Liver (tissue), 8 donors: ENCODE measurements at regions not wholly inside any gene's neighbourhood (a gene's known extent, or its start where the extent isn't known, plus 50 kb on each side); places are given as distances from the start of the nearest gene placed in this dataset.

ENCODE experiments used
- DNase-seq: peaks from one replicate; pipeline ENCODE4 v3.0.0-alpha.2; 2017; ENCODE audit warnings: low spot score
- H3K27ac ChIP-seq, 2 donors: one replicate each; pipeline ENCODE4 v1.7.0; 2013; ENCODE audit warnings: inconsistent platforms in 2 of 2, low read length in 2 of 2, control low read depth in 1 of 2, low read depth in 1 of 2, mild to moderate bottlenecking in 1 of 2
- H3K27me3 ChIP-seq, 4 donors: one replicate each; pipeline versions ENCODE4 v1.6.1 to v1.7.0; 2013; ENCODE audit warnings: low read length in 3 of 4, inconsistent platforms in 1 of 4, mild to moderate bottlenecking in 1 of 4, moderate library complexity in 1 of 4; ENCODE audit not compliant: control insufficient read depth in 4 of 4, insufficient read depth in 4 of 4
- H3K36me3 ChIP-seq, 4 donors: one replicate each; pipeline versions ENCODE4 v1.6.1 to v1.7.0; 2013; ENCODE audit warnings: low read length in 3 of 4, mild to moderate bottlenecking in 3 of 4, low read depth in 1 of 4, moderate library complexity in 1 of 4; ENCODE audit not compliant: control insufficient read depth in 4 of 4, insufficient read depth in 3 of 4
- H3K4me1 ChIP-seq, 4 donors: one replicate each; pipeline versions ENCODE4 v1.6.1 to v1.7.0; 2013; ENCODE audit warnings: low read length in 3 of 4, mild to moderate bottlenecking in 3 of 4, moderate library complexity in 1 of 4; ENCODE audit not compliant: control insufficient read depth in 4 of 4, insufficient read depth in 4 of 4
- H3K4me3 ChIP-seq, 3 donors: one replicate each; pipeline versions ENCODE4 v1.6.1 to v1.7.0; 2013; ENCODE audit warnings: low read length in 3 of 3, control low read depth in 1 of 3, low read depth in 1 of 3, mild to moderate bottlenecking in 1 of 3
- H3K9ac ChIP-seq, 2 donors: one replicate each; pipeline ENCODE4 v1.7.0; 2013; ENCODE audit warnings: low read length in 2 of 2, mild to moderate bottlenecking in 2 of 2, moderate library complexity in 2 of 2, control low read depth in 1 of 2, low read depth in 1 of 2
- H3K9me3 ChIP-seq, 4 donors: one replicate each; pipeline versions ENCODE4 v1.6.1 to v1.7.0; 2013; ENCODE audit warnings: low read length in 3 of 4; ENCODE audit not compliant: control insufficient read depth in 4 of 4
- CTCF ChIP-seq: fragments of 150-350 bp; IDR thresholded peaks from 2 replicates; pipeline ENCODE4 v1.5.1; 2017; ENCODE audit warnings: improper control_type of control experiment, low read depth, low read length; ENCODE audit not compliant: missing input control
- EGR1 ChIP-seq, 2 donors: IDR thresholded peaks; 2 replicates each; pipeline ENCODE4 v1.6.1; 2016 to 2018; ENCODE audit warnings: antibody characterized with exemption in 2 of 2, low read depth in 2 of 2
- FOXA1 ChIP-seq: IDR thresholded peaks from 2 replicates; pipeline ENCODE4 v1.6.1; 2016; ENCODE audit warnings: antibody characterized with exemption
- FOXA2 ChIP-seq: IDR thresholded peaks from 2 replicates; pipeline ENCODE4 v1.6.1; 2016; ENCODE audit warnings: antibody characterized with exemption
- GABPA ChIP-seq, 2 donors: IDR thresholded peaks in 1 of 2; conservative IDR thresholded peaks in 1 of 2; 2 replicates each; pipeline ENCODE4 v1.6.1; 2016; ENCODE audit warnings: antibody characterized with exemption in 2 of 2, mild to moderate bottlenecking in 1 of 2, moderate library complexity in 1 of 2
- HNF4A ChIP-seq, 2 donors: conservative IDR thresholded peaks; 2 replicates each; pipeline ENCODE4 v1.6.1; 2016; ENCODE audit warnings: antibody characterized with exemption in 2 of 2, mild to moderate bottlenecking in 2 of 2
- HNF4G ChIP-seq: IDR thresholded peaks from 2 replicates; pipeline ENCODE4 v1.6.1; 2016; ENCODE audit warnings: antibody characterized with exemption
- REST ChIP-seq: IDR thresholded peaks from 2 replicates; pipeline ENCODE4 v1.6.1; 2016; ENCODE audit warnings: antibody characterized with exemption, mild to moderate bottlenecking
- SP1 ChIP-seq: IDR thresholded peaks from 2 replicates; pipeline ENCODE4 v1.6.1; 2018; ENCODE audit warnings: antibody characterized with exemption, mild to moderate bottlenecking
- TAF1 ChIP-seq: conservative IDR thresholded peaks from 2 replicates; pipeline ENCODE4 v1.6.1; 2016; ENCODE audit warnings: antibody characterized with exemption, mild to moderate bottlenecking
- YY1 ChIP-seq: IDR thresholded peaks from 2 replicates; pipeline ENCODE4 v1.6.1; 2016; ENCODE audit warnings: antibody characterized with exemption, mild to moderate bottlenecking
- WGBS: extraction: QIAGEN DNeasy Blood & Tissue Kit; methylation state at CpG from one replicate; pipeline ENCODE4 v1.1.7; 2013; 5-methylcytosine and 5-hydroxymethylcytosine counted together
- TF ChIP-seq, protein P1 (sequence below): IDR thresholded peaks from 2 replicates; pipeline ENCODE4 v1.6.1; 2016; ENCODE audit warnings: antibody characterized with exemption
- TF ChIP-seq, protein P2 (sequence below): IDR thresholded peaks from 2 replicates; pipeline ENCODE4 v1.6.1; 2016; ENCODE audit warnings: antibody characterized with exemption
- donor health status: healthy.
- donor health status: healthy.
- donor health status: healthy.
- donor health status: healthy.
- donor health status: healthy.

GRCh38 chr2:147686365-147686764 lies 158.5 kb upstream of the ACVR2A start:
- 92% methylated on average over 21 of the region's 21 CpGs for WGBS
- Histone ChIP-seq H3K4me3 (no peak overlapping the region), H3K36me3 (no peaks in the 10 kb centered on the region), H3K27ac (no peak overlapping the region), H3K27me3 (no peaks in the 10 kb centered on the region), H3K9me3 (no peaks in the 10 kb centered on the region), H3K9ac (no peak overlapping the region), H3K4me1 (no peaks in the 10 kb centered on the region)
- no peak for DNase-seq
- TF ChIP-seq SP1, result no peak
- TF ChIP-seq CTCF, result no peak
- TF ChIP-seq HNF4G, result no peak
- no peak for TF ChIP-seq GABPA (IDR thresholded peaks at IDR 0.05 in 1 of 2, conservative IDR thresholded peaks at IDR 0.05 in 1 of 2)
- no peak for TF ChIP-seq HNF4A (conservative IDR thresholded peaks at IDR 0.05)
- no peak for TF ChIP-seq EGR1 (IDR thresholded peaks at IDR 0.05; ENCODE audit: low read depth in 2 of 2)
- TF ChIP-seq, protein P1, sequence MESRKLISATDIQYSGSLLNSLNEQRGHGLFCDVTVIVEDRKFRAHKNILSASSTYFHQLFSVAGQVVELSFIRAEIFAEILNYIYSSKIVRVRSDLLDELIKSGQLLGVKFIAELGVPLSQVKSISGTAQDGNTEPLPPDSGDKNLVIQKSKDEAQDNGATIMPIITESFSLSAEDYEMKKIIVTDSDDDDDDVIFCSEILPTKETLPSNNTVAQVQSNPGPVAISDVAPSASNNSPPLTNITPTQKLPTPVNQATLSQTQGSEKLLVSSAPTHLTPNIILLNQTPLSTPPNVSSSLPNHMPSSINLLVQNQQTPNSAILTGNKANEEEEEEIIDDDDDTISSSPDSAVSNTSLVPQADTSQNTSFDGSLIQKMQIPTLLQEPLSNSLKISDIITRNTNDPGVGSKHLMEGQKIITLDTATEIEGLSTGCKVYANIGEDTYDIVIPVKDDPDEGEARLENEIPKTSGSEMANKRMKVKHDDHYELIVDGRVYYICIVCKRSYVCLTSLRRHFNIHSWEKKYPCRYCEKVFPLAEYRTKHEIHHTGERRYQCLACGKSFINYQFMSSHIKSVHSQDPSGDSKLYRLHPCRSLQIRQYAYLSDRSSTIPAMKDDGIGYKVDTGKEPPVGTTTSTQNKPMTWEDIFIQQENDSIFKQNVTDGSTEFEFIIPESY, result no peak

GRCh38 chr2:147684903-147685302 lies 159.9 kb upstream of the ACVR2A start:
- no peaks in the 10 kb centered on the region for H3K9me3 ChIP-seq
- H3K27ac ChIP-seq, result no peak overlapping the region
- WGBS, result 74% methylated on average over 4 of the region's 4 CpGs

DNA sequence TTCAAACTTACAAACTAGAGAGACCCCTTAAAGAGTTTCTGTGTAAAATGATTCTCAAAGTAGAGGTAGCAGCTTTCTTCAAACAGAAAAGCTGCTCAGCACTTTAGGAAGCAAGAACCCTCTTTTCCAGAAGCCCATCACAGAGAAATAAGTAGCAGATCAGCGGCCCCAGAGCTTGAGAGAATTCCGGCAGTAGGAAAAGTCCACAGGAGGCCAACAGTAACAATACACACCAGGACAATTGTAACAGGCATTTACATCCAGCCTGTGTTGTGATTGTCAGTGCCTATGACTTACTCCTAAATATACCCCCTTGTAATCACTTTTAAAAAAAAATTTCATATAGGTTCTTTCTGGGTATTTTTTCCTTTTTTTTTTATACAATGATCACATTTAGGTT lies 161.4 kb upstream of the ACVR2A start:
- WGBS, result 80% methylated on average over 2 of the region's 2 CpGs
- Histone ChIP-seq H3K4me3 (no peak overlapping the region), H3K36me3 (no peaks in the 10 kb centered on the region), H3K27me3 (no peaks in the 10 kb centered on the region), H3K9me3 (no peaks in the 10 kb centered on the region), H3K27ac (no peak overlapping the region), H3K4me1 (no peaks in the 10 kb centered on the region), H3K9ac (no peak overlapping the region)
- no peak for DNase-seq
- TF ChIP-seq SP1 (no peak), FOXA1 (no peak), FOXA2 (no peak), GABPA (IDR thresholded peaks at IDR 0.05 in 1 of 2, conservative IDR thresholded peaks at IDR 0.05 in 1 of 2) (no peak), REST (no peak)
- TF ChIP-seq, protein P1, result no peak
- TF ChIP-seq, protein P2, sequence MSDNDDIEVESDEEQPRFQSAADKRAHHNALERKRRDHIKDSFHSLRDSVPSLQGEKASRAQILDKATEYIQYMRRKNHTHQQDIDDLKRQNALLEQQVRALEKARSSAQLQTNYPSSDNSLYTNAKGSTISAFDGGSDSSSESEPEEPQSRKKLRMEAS, result no peak

More at GRCh38 chr2:147684903-147685302, 159.9 kb upstream of the ACVR2A start:
- no peak for DNase-seq
- TF ChIP-seq HNF4A (conservative IDR thresholded peaks at IDR 0.05), result no peak
- no peak for TF ChIP-seq YY1
- no peak for TF ChIP-seq CTCF
- no peak for TF ChIP-seq GABPA (IDR thresholded peaks at IDR 0.05 in 1 of 2, conservative IDR thresholded peaks at IDR 0.05 in 1 of 2)
- no peak for TF ChIP-seq TAF1
- Histone ChIP-seq H3K27me3 (no peaks in the 10 kb centered on the region), H3K36me3 (no peaks in the 10 kb centered on the region), H3K4me1 (no peaks in the 10 kb centered on the region), H3K9ac (no peak overlapping the region), H3K4me3 (no peak overlapping the region)
